ENCODE measurements at regions not wholly inside any gene's neighbourhood (a gene's known extent, or its start where the extent isn't known, plus 50 kb on each side); places are given as distances from the start of the nearest gene placed in this dataset.

GRCh38 chr13:78460176-78460575 lies 143.2 kb downstream of the POU4F1 start:
- TF ChIP-seq CTCF (IDR thresholded peaks at IDR 0.05; ENCODE audit: low read depth, low read length), result no peak
- H3K4me3 ChIP-seq (ENCODE audit: low read depth, low read length), result no peak overlapping the region

- TF ChIP-seq CTCF (IDR thresholded peaks at IDR 0.05; ENCODE audit: low read depth, low read length), result no peak
- no peak overlapping the region for H3K4me3 ChIP-seq (ENCODE audit: low read depth, low read length)
Observed at GRCh38 chr13:78443839-78444238, 159.5 kb downstream of the POU4F1 start.

GRCh38 chr13:78437781-78438180 lies 165.6 kb downstream of the POU4F1 start:
- no peak for TF ChIP-seq CTCF (IDR thresholded peaks at IDR 0.05; ENCODE audit: low read depth, low read length)
- no peak overlapping the region for H3K4me3 ChIP-seq (ENCODE audit: low read depth, low read length)

GRCh38 chr13:78436311-78436710 lies 167.0 kb downstream of the POU4F1 start:
- TF ChIP-seq CTCF (IDR thresholded peaks at IDR 0.05; ENCODE audit: low read depth, low read length), result no peak
- no peak overlapping the region for H3K4me3 ChIP-seq (ENCODE audit: low read depth, low read length)

- no peak overlapping the region for H3K4me3 ChIP-seq (ENCODE audit: low read depth, low read length)
- no peak for TF ChIP-seq CTCF (IDR thresholded peaks at IDR 0.05; ENCODE audit: low read depth, low read length)
Observed at GRCh38 chr13:78431328-78431727, 172.0 kb downstream of the POU4F1 start.

GRCh38 chr13:78430811-78431210 lies 172.5 kb downstream of the POU4F1 start:
- TF ChIP-seq CTCF (IDR thresholded peaks at IDR 0.05; ENCODE audit: low read depth, low read length), result no peak
- H3K4me3 ChIP-seq (ENCODE audit: low read depth, low read length), result no peak overlapping the region

GRCh38 chr13:78430166-78430791 lies 173.1 kb downstream of the POU4F1 start:
- no peak for TF ChIP-seq CTCF (IDR thresholded peaks at IDR 0.05; ENCODE audit: low read depth, low read length)
- no peak overlapping the region for H3K4me3 ChIP-seq (ENCODE audit: low read depth, low read length)

Measured in WI38 (cell line).